LNCaP clone FGC (cell line): ENCODE measurements at regions not wholly inside any gene's neighbourhood (a gene's known extent, or its start where the extent isn't known, plus 50 kb on each side); places are given as distances from the start of the nearest gene placed in this dataset.
A peak's percentile ranks its signal among the peaks of the same experiment; 100 is the strongest.

Source experiments
- DNase-seq: peaks from one replicate; pipeline ENCODE4 v3.0.0-alpha.2; 2011; ENCODE audit warnings: low read depth
- H3K4me3 ChIP-seq: 2 replicates; pipeline ENCODE4 v1.5.1; 2011; ENCODE audit warnings: mild to moderate bottlenecking, low read depth, low read length, control low read depth
- CTCF ChIP-seq: IDR thresholded peaks from 2 replicates; pipeline ENCODE4 v1.5.1; 2012; ENCODE audit warnings: mild to moderate bottlenecking; ENCODE audit not compliant: control insufficient read depth, insufficient read depth; ENCODE audit errors: extremely low read depth

GRCh38 chr1:221356693-221357092 is 385.2 kb downstream of the DUSP10 start:
- no peak overlapping the region for H3K4me3 ChIP-seq
- TF ChIP-seq CTCF, result 0 out of 2 replicates have a peak, but pooled peaks have one; percentile 9
- no peak for DNase-seq

GRCh38 chr1:221363039-221363438 is 378.9 kb downstream of the DUSP10 start:
- no peak for DNase-seq
- TF ChIP-seq CTCF, result no peak
- no peak overlapping the region for H3K4me3 ChIP-seq

DNA sequence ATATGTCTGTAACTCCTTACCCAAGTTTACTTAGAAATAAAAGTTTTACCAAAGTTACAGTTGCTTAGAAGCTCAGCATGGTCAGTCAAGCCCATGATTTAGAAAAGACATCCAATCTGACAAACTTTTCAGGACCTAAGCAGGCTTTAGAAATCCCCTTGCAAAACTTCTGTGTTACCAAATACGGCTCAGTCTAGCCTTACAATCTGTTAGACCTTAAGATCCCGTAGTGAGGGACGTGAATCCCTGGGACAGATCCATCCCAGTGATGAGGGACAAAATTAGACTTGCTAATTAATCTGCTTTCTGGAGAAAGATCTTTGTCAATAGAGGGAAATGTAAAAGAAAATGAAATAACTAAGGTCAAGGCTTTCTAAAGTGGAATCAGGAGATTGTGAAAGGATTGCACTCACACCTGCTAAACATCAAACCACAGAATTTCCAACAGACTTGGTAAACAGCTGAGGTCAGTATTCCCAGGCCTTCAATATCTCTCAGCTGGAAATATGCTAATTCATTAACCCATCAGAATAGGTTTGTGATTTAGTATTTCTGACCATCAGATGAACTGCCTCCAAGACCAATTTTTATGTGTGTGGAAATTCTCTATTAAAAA is 375.3 kb downstream of the DUSP10 start:
- no peak for TF ChIP-seq CTCF
- no peak for DNase-seq
- H3K4me3 ChIP-seq, result no peak overlapping the region

DNA sequence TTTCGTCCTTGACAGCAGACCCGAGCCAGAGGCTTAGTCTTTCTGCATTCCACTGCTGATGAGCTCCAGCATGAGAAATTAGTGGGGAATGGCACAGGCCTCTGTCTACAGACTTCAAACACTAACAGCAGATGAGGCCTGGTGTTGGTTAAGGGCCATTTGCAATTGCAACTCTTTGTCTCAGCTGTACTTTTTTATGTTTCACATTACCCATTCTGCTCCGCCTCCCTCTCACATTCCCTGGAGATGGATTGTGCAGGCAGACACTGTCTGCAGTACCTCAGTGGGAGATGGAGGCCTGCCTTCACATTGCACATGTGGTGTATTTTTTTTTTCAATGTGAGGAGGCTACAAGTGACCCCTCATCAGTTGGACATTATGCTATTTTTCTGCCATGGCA is 370.2 kb downstream of the DUSP10 start:
- TF ChIP-seq CTCF, result no peak
- no peak overlapping the region for H3K4me3 ChIP-seq
- DNase-seq, result no peak

- no peak for TF ChIP-seq CTCF
- no peak for DNase-seq
- no peak overlapping the region for H3K4me3 ChIP-seq
Measured at GRCh38 chr1:221373795-221374194, 368.1 kb downstream of the DUSP10 start.

DNA sequence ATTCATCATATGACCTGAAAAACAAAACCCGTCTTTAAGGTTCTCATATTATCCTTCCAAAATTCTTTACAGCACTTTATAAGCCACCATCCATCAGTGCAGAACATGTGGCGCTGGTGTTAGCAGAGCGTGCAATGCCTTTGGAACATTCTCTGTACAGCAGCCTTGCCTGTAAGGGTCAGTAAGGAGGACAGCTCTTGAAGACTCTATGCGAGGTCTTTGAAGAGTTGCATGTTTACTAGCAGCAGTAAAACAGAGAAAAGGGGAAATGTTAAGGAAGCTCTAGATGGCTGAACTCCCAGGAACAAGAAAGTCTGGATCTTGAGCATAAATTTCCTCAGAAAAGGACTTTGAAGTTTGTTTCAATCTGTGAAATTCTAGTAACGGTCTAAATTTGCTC is 365.6 kb downstream of the DUSP10 start:
- H3K4me3 ChIP-seq, result no peak overlapping the region
- TF ChIP-seq CTCF, result no peak
- no peak for DNase-seq

- no peak for TF ChIP-seq CTCF
- DNase-seq, result peak; percentile 28
Measured at GRCh38 chr1:221381910-221382623, 359.8 kb downstream of the DUSP10 start.

More at GRCh38 chr1:221381910-221382623, 359.8 kb downstream of the DUSP10 start:
- no peak overlapping the region for H3K4me3 ChIP-seq
